ENCODE measurements at regions not wholly inside any gene's neighbourhood (a gene's known extent, or its start where the extent isn't known, plus 50 kb on each side); places are given as distances from the start of the nearest gene placed in this dataset.

DNA sequence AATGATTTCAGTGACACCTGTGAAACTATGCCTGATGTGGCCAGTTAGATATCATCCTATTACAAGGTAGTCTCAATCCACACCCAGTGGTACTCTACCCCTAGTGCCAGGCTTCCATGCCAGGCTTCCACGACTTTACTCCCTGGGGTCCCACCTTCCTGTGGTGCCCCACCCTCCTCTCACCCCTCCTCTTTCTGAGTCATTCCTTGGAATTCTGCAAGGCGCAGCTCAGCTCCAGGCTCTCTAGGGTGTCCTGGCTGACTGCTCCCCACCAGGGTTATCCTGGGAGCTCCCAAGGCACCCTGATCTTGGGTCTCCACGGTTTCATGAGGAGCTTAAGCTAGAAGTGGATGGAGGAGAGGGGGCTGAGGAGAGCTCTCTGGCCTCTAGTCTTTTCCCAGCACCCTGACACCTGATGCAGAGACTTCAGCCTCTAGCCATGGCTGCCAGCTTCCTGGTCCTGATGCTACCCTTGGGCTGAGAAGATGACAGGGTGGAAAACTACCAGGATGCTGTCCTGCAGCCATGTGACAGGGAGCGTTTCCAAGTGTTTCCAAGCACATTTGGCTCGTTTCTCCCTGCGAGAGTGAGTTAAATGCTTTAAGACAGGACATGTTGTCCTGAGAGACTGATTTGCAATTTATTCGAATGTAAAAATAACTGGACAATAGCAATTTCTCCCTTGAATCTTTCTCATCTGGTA, 1461.2 kb downstream of the TBC1D22A start:
- Histone ChIP-seq H3K27me3 (peaks cover 0 to 7% of the 10 kb centered on the region in 2 donors), H3K27ac (no peak overlapping the region), H3K4me1 (no peaks in the 10 kb centered on the region), H3K36me3 (no peaks in the 10 kb centered on the region), H3K4me3 (no peak overlapping the region), H3K9me3 (no peaks in the 10 kb centered on the region)
- TF ChIP-seq, protein P1, sequence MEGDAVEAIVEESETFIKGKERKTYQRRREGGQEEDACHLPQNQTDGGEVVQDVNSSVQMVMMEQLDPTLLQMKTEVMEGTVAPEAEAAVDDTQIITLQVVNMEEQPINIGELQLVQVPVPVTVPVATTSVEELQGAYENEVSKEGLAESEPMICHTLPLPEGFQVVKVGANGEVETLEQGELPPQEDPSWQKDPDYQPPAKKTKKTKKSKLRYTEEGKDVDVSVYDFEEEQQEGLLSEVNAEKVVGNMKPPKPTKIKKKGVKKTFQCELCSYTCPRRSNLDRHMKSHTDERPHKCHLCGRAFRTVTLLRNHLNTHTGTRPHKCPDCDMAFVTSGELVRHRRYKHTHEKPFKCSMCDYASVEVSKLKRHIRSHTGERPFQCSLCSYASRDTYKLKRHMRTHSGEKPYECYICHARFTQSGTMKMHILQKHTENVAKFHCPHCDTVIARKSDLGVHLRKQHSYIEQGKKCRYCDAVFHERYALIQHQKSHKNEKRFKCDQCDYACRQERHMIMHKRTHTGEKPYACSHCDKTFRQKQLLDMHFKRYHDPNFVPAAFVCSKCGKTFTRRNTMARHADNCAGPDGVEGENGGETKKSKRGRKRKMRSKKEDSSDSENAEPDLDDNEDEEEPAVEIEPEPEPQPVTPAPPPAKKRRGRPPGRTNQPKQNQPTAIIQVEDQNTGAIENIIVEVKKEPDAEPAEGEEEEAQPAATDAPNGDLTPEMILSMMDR (IDR thresholded peaks at IDR 0.05), result no peak
- no peak for ATAC-seq
- intact Hi-C loops (cut with DNase I), result no loop called here
- no peak for DNase-seq

DNA sequence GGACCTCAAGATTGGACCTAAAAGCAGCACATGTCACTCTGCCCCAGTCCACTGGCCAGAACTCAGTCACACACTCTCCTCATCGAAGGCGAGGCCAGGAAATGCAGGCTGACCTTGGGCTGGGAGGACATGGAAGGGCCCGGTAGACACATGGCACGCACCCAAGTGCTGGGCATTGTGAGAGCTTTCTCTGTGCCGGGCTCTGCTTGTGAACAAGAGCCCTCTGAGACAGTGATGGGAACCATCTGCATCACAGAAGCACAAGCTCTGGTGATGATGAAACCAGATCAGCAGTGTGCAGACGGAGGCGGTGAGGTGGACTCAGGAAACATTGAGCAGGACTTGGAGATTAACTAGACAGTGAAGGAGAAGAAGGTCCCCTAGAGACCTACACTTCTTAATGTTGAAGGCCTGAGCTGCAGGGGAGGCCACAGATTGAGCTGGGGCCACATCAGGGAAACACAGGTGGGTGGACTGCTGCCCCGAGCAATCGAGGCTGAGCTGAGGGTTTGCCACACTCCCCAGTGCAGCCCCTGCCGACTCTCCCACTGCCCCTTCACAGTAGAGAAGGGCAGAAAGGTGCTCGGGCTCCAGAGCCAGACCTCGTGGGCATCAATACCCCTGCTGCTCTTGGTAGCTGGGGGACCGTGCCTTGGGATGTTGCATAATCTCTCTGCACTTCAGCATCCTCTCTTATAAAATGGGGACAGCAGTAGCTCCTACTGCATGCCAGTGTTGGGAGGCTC, 1460.5 kb downstream of the TBC1D22A start:
- intact Hi-C loops (cut with DNase I), result no loop called here
- ATAC-seq (no peak), DNase-seq (no peak)
- Histone ChIP-seq H3K9me3 (no peaks in the 10 kb centered on the region), H3K36me3 (no peaks in the 10 kb centered on the region), H3K27ac (no peak overlapping the region), H3K4me3 (no peak overlapping the region), H3K27me3 (peaks cover 0 to 7% of the 10 kb centered on the region in 2 donors), H3K4me1 (no peaks in the 10 kb centered on the region)
- TF ChIP-seq, protein P1 (IDR thresholded peaks at IDR 0.05), result no peak

DNA sequence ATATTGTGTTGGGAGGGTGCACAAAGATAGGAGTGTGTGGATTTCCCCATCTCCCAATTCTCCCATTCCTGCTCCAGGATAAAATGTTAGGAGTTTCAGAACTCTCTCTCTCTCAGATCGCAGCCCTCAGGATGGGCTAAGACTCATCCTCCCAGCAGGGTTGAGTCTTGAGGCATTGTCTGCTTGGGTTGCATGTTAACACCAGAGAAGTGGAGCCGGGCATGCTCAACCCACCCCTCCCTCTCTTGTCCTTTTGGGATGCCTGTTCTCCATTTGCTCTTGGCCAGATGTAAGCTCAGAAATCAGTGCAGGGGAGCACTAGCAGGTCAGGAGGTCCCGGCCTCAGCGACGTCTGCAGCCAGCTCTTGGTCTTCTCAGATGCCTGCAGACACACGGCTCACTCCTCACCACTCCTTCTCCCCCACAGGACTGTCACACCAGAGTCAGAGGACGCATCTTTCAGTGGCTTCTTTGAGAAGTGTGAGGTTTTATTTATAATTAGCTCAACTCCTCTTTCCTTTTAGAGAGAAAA, 1456.5 kb downstream of the TBC1D22A start:
- ATAC-seq (no peak), DNase-seq (no peak)
- H3K4me3 ChIP-seq, result no peak overlapping the region
- no peaks in the 10 kb centered on the region for H3K9me3 ChIP-seq
- intact Hi-C loops (cut with DNase I), result no loop called here
- no peaks in the 10 kb centered on the region for H3K36me3 ChIP-seq
- peaks cover 0 to 3% of the 10 kb centered on the region in 2 donors for H3K27me3 ChIP-seq
- TF ChIP-seq, protein P1 (IDR thresholded peaks at IDR 0.05), result no peak
- no peak overlapping the region for H3K27ac ChIP-seq
- H3K4me1 ChIP-seq, result no peaks in the 10 kb centered on the region

DNA sequence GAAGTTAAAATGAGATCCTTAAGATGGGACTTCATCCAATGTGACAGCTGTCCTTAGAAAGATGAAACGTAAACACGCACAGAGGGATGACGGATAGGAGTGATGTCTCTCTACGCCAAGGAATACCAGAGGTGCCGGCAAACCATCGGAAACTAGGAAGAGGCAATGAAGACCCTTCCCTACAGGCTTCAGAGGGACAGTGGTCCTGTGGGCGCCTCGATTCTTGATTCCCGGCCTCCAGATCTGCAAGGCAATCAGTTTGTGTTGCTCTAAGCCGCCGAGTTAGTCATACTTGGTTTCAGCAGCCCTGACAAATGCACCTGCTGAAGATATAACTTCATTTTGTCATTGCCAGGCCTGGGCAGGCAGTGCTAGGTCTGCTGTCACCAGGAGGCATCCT, 1455.1 kb downstream of the TBC1D22A start:
- Histone ChIP-seq H3K4me3 (no peak overlapping the region), H3K36me3 (no peaks in the 10 kb centered on the region), H3K4me1 (no peaks in the 10 kb centered on the region), H3K27ac (no peak overlapping the region), H3K27me3 (peaks cover 0 to 6% of the 10 kb centered on the region in 2 donors), H3K9me3 (no peaks in the 10 kb centered on the region)
- ATAC-seq (no peak), DNase-seq (no peak)
- TF ChIP-seq, protein P1 (IDR thresholded peaks at IDR 0.05), result no peak
- intact Hi-C loops (cut with DNase I), result no loop called here

DNA sequence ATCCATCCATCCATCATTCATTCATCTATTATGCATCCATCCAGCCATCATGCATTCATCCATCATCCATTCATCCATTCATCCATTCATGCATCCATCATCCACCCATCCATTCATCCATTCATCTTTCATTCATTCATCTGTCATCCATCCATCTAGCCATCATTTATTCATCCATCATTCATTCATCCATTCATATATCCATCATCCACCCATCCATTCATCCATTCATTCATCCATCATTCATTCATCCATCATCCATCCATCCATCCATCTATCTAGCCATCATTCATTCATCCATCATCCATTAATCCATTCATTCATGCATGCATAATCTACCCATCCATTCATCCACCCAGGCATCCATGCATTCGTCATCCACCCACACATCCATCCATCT, 1450.3 kb downstream of the TBC1D22A start:
- Histone ChIP-seq H3K4me1 (no peaks in the 10 kb centered on the region), H3K27ac (no peak overlapping the region), H3K27me3 (peaks cover 0 to 37% of the 10 kb centered on the region in 2 donors), H3K9me3 (no peaks in the 10 kb centered on the region), H3K4me3 (no peak overlapping the region), H3K36me3 (no peaks in the 10 kb centered on the region)
- no peak for DNase-seq
- TF ChIP-seq, protein P1 (IDR thresholded peaks at IDR 0.05), result no peak
- intact Hi-C loops (cut with DNase I), result no loop called here
- no peak for ATAC-seq

Measured in left lung (tissue), 4 donors.